Fibroblast of lung (primary cell): ENCODE measurements at regions not wholly inside any gene's neighbourhood (a gene's known extent, or its start where the extent isn't known, plus 50 kb on each side); places are given as distances from the start of the nearest gene placed in this dataset.

Experiments used
- EZH2 ChIP-seq: IDR thresholded peaks from 2 replicates; pipeline ENCODE4 v1.5.1; 2012; ENCODE audit warnings: low read length, control low read depth, mild to moderate bottlenecking; ENCODE audit errors: missing control alignments
- TF ChIP-seq, protein P1 (sequence below), 2 donors: IDR thresholded peaks in 1 of 2; conservative IDR thresholded peaks in 1 of 2; 1 replicate in 1 of 2; 2 replicates in 1 of 2; pipeline ENCODE4 v1.5.1; 2011 to 2012; ENCODE audit warnings: low read length in 2 of 2, control low read depth in 1 of 2, inconsistent platforms in 1 of 2, low read depth in 1 of 2, mild to moderate bottlenecking in 1 of 2

DNA sequence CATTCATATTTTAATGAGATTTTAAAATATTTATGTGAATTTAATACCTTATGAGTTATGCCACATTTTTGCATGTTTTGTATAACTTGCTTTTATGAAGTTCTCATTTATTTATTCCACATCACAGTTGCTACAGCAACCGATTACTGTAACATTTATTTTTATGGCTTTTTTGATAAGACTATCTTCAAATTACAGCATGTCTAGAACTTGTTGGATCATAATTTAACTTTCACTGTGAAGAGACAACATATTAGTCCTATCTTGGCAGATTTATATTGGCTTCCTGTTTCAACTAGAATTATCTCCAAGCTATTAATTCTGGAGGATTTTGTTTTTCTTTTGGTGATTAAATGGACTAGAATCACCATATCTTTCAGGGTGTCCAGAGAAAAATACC is 793.7 kb upstream of the SLITRK5 start:
- TF ChIP-seq, protein P1, sequence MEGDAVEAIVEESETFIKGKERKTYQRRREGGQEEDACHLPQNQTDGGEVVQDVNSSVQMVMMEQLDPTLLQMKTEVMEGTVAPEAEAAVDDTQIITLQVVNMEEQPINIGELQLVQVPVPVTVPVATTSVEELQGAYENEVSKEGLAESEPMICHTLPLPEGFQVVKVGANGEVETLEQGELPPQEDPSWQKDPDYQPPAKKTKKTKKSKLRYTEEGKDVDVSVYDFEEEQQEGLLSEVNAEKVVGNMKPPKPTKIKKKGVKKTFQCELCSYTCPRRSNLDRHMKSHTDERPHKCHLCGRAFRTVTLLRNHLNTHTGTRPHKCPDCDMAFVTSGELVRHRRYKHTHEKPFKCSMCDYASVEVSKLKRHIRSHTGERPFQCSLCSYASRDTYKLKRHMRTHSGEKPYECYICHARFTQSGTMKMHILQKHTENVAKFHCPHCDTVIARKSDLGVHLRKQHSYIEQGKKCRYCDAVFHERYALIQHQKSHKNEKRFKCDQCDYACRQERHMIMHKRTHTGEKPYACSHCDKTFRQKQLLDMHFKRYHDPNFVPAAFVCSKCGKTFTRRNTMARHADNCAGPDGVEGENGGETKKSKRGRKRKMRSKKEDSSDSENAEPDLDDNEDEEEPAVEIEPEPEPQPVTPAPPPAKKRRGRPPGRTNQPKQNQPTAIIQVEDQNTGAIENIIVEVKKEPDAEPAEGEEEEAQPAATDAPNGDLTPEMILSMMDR (conservative IDR thresholded peaks at IDR 0.05 in 1 of 2, IDR thresholded peaks at IDR 0.05 in 1 of 2; ENCODE audit: low read depth in 1 of 2, low read length in 2 of 2) = no peak
- TF ChIP-seq EZH2 = no peak
